Colonic mucosa (tissue), 4 donors: ENCODE measurements at regions not wholly inside any gene's neighbourhood (a gene's known extent, or its start where the extent isn't known, plus 50 kb on each side); places are given as distances from the start of the nearest gene placed in this dataset.

Experiments
- DNase-seq: peaks from one replicate; pipeline ENCODE4 v3.0.0-alpha.2; 2020
- H3K27ac ChIP-seq: fragments of 200-600 bp; one replicate; pipeline ENCODE4 v1.8.0; 2021
- H3K27me3 ChIP-seq: fragments of 200-600 bp; one replicate; pipeline ENCODE4 v1.8.0; 2021
- H3K36me3 ChIP-seq: fragments of 200-600 bp; one replicate; pipeline ENCODE4 v1.8.0; 2021
- H3K4me1 ChIP-seq: fragments of 200-600 bp; one replicate; pipeline ENCODE4 v1.8.0; 2021; ENCODE audit warnings: mild to moderate bottlenecking
- H3K4me3 ChIP-seq: fragments of 200-600 bp; one replicate; pipeline ENCODE4 v1.8.0; 2021
- H3K9ac ChIP-seq, 2 donors: one replicate each; pipeline ENCODE4 v1.7.0; 2013; ENCODE audit warnings: control low read depth in 2 of 2, low read depth in 2 of 2, low read length in 2 of 2
- H3K9me3 ChIP-seq: fragments of 200-600 bp; one replicate; pipeline ENCODE4 v1.8.0; 2021
- intact Hi-C: fragments of 100-400 bp; cut with DNase I; formaldehyde crosslinking; loops from one replicate; pipeline ENCODE4 v1.14.1; 2022
- TF ChIP-seq, protein P1 (sequence below): fragments of 200-600 bp; IDR thresholded peaks from one replicate; pipeline ENCODE4 v1.8.0; 2022; ENCODE audit warnings: antibody characterized with exemption, mild to moderate bottlenecking
- donor health status: healthy.
- donor health status: DM: no; HTN: no; CAD: no.
- donor health status: DM: no; HTN: no; CAD: no.

GRCh38 chr17:56694825-56695224, 101.3 kb downstream of the NOG start:
- Histone ChIP-seq H3K36me3 (no peaks in the 10 kb centered on the region), H3K9me3 (no peaks in the 10 kb centered on the region), H3K4me1 (no peaks in the 10 kb centered on the region), H3K9ac (no peak overlapping the region), H3K27me3 (no peaks in the 10 kb centered on the region), H3K4me3 (no peak overlapping the region), H3K27ac (no peak overlapping the region)
- no peak for DNase-seq
- intact Hi-C loops: no loop called here
- TF ChIP-seq, protein P1, sequence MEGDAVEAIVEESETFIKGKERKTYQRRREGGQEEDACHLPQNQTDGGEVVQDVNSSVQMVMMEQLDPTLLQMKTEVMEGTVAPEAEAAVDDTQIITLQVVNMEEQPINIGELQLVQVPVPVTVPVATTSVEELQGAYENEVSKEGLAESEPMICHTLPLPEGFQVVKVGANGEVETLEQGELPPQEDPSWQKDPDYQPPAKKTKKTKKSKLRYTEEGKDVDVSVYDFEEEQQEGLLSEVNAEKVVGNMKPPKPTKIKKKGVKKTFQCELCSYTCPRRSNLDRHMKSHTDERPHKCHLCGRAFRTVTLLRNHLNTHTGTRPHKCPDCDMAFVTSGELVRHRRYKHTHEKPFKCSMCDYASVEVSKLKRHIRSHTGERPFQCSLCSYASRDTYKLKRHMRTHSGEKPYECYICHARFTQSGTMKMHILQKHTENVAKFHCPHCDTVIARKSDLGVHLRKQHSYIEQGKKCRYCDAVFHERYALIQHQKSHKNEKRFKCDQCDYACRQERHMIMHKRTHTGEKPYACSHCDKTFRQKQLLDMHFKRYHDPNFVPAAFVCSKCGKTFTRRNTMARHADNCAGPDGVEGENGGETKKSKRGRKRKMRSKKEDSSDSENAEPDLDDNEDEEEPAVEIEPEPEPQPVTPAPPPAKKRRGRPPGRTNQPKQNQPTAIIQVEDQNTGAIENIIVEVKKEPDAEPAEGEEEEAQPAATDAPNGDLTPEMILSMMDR: no peak

DNA sequence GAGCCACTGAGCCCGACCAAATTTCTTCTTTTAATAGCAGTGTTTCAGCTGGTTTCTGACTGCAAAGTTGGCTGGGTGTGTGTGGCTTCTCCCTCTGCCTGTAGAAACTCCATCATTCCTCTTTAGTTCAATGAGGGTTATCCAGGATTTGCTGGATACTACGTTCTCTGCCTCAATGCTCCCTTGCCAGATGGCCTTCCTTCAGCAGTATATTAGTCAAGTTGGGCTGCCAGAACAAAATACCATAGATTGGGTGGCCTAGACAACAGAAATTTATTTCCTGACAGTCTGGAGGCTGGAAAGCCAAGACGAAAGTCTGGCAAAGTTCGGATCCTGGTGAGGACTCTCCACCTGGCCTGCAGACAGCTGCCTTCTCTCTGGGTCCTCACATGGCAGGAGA, 103.7 kb downstream of the NOG start:
- Histone ChIP-seq H3K36me3 (no peaks in the 10 kb centered on the region), H3K9ac (no peak overlapping the region), H3K27ac (no peak overlapping the region), H3K9me3 (no peaks in the 10 kb centered on the region), H3K4me3 (no peak overlapping the region), H3K4me1 (no peaks in the 10 kb centered on the region), H3K27me3 (no peaks in the 10 kb centered on the region)
- intact Hi-C loops: no loop called here
- TF ChIP-seq, protein P1: no peak
- DNase-seq: no peak

DNA sequence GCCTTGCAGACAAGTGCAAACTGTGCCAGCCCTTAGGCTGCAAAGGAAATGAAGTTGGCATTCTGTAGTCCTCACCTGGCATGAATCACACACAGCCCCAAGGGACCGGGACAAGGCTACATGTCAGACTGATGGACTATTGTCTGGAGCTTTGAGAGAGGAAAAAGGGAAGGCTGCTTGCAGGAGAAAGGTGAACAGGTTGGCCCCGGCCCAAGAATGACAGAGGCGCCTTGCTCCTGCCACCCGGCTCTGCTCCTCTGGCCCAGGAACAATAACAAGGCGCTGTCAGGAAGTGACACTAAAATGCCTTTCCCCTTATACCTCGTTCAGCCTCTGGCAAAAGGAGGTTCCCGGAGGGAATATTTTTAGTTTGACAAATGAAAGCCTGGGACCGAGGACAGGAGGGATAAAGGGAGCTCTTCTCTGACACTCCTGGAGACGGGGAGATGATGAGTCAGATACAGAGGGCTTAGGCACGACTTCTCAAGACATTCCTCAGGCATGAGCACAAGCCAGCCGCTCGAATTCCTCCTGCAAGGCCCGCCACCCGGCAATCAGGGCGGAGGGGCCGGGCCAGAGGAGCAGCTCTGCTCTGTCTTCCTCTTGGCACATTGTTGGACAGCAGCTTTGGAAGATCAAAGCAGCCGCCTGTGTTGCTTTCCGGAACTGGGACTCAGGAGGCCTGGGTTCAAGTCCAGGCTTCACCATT, 105.8 kb downstream of the NOG start:
- no peaks in the 10 kb centered on the region for H3K27me3 ChIP-seq
- no peak overlapping the region for H3K9ac ChIP-seq
- H3K4me3 ChIP-seq: no peak overlapping the region
- no peaks in the 10 kb centered on the region for H3K9me3 ChIP-seq
- H3K27ac ChIP-seq: no peak overlapping the region
- no peaks in the 10 kb centered on the region for H3K36me3 ChIP-seq
- TF ChIP-seq, protein P1: no peak
- H3K4me1 ChIP-seq: no peaks in the 10 kb centered on the region
- DNase-seq: peak; percentile 32
- intact Hi-C loops: no loop called here

DNA sequence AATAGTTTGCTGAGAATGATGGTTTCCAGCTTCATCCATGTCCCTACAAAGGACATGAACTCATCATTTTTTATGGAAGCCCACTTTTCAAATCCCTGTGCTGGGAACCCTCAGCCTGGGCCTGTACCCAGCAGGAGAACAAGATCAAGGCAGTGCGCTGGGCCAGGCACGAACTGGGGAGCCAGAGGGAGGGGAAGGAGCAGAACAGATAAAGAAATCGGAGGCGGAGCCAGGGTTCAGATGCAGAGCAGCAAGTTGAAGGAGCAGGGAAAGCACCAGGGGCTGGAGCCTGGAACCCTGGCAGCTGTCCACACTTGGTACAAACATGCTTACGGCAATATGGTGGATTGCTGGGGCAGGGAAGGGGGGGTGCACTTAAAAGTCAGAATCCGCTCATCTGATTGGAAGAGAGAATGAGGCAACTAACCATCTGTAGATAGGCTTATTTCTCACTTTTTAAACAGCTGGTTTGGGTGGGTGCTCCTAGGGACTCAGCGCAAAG, 107.5 kb downstream of the NOG start:
- no peaks in the 10 kb centered on the region for H3K9me3 ChIP-seq
- no peak for DNase-seq
- H3K27me3 ChIP-seq: no peaks in the 10 kb centered on the region
- no peaks in the 10 kb centered on the region for H3K36me3 ChIP-seq
- H3K4me3 ChIP-seq: no peak overlapping the region
- TF ChIP-seq, protein P1: no peak
- H3K27ac ChIP-seq: no peak overlapping the region
- intact Hi-C loops: no loop called here
- H3K4me1 ChIP-seq: no peaks in the 10 kb centered on the region
- H3K9ac ChIP-seq: no peak overlapping the region

- Histone ChIP-seq H3K4me1 (no peaks in the 10 kb centered on the region), H3K27ac (no peak overlapping the region), H3K9me3 (no peaks in the 10 kb centered on the region), H3K27me3 (no peaks in the 10 kb centered on the region), H3K9ac (no peak overlapping the region), H3K36me3 (no peaks in the 10 kb centered on the region), H3K4me3 (no peak overlapping the region)
- intact Hi-C loops: no loop called here
- TF ChIP-seq, protein P1: no peak
- no peak for DNase-seq
These were observed 114.1 kb downstream of the NOG start for GRCh38 chr17:56707312-56708219.
